ENCODE measurements at regions not wholly inside any gene's neighbourhood (a gene's known extent, or its start where the extent isn't known, plus 50 kb on each side); places are given as distances from the start of the nearest gene placed in this dataset.

DNA sequence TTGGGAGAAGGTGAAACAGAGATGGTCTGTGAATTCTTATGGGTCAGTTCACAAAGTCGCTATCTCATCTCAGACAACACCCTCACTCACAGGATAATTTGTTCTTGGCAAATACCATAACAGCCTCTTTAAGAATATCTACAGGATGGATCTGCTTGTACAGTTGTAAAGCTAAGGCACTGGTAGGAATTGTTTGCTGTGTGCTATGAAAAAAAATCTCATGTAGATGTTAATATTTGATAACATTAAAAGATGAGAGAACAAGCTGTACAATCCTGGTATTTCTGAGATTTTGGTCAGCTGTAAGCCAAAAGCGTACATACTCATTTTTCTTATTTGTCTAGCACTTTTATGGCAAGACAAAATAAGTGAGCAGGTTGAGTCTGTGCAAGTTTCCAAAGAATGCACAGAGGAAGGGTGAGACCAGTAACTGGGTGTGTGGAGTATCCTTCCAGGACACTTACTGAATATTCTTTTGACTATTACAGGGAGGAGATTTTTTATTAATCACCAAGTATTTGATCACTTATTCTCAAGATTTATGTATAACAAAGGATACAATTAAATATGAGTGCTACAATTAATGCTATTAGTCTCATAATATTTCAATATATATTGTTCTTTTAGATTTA lies 814.5 kb upstream of the MIR17HG start:
- H3K27me3 Mint-ChIP-seq (ENCODE audit: low read depth, poor library complexity): no peaks in the 10 kb centered on the region
- TF ChIP-seq, protein P1, sequence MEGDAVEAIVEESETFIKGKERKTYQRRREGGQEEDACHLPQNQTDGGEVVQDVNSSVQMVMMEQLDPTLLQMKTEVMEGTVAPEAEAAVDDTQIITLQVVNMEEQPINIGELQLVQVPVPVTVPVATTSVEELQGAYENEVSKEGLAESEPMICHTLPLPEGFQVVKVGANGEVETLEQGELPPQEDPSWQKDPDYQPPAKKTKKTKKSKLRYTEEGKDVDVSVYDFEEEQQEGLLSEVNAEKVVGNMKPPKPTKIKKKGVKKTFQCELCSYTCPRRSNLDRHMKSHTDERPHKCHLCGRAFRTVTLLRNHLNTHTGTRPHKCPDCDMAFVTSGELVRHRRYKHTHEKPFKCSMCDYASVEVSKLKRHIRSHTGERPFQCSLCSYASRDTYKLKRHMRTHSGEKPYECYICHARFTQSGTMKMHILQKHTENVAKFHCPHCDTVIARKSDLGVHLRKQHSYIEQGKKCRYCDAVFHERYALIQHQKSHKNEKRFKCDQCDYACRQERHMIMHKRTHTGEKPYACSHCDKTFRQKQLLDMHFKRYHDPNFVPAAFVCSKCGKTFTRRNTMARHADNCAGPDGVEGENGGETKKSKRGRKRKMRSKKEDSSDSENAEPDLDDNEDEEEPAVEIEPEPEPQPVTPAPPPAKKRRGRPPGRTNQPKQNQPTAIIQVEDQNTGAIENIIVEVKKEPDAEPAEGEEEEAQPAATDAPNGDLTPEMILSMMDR (IDR thresholded peaks at IDR 0.05): no peak
- no peak for DNase-seq
- no peaks in the 10 kb centered on the region for H3K36me3 Mint-ChIP-seq (ENCODE audit: low read depth)
- H3K9me3 Mint-ChIP-seq: no peaks in the 10 kb centered on the region
- H3K4me3 Mint-ChIP-seq: no peak overlapping the region
- H3K27ac Mint-ChIP-seq: no peak overlapping the region
- H3K4me1 Mint-ChIP-seq: peaks cover 5% of the 10 kb centered on the region

DNA sequence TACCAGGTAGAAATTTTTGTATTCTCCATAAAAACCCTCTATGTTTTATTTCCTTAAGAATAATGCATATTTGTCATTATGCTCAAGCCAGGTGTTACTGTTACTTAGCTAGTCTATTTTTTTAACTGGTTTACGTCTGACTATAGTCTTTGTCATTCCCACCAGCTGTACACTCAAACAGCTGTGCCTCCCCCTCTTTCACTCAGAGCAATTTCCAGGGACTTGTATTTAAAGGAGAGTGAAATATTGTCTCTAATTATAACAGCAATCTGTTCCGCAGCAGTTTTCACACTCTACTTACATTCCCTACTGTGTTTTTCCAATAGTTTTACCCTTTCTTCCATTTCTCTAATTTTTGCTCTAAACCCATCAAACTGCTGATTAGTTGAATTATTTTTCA lies 813.6 kb upstream of the MIR17HG start:
- H3K9me3 Mint-ChIP-seq: peaks cover 4% of the 10 kb centered on the region
- peaks cover 5% of the 10 kb centered on the region for H3K4me1 Mint-ChIP-seq
- no peak for DNase-seq
- no peaks in the 10 kb centered on the region for H3K36me3 Mint-ChIP-seq (ENCODE audit: low read depth)
- no peaks in the 10 kb centered on the region for H3K27me3 Mint-ChIP-seq (ENCODE audit: low read depth, poor library complexity)
- TF ChIP-seq, protein P1 (IDR thresholded peaks at IDR 0.05): no peak
- H3K4me3 Mint-ChIP-seq: no peak overlapping the region
- no peak overlapping the region for H3K27ac Mint-ChIP-seq

DNA sequence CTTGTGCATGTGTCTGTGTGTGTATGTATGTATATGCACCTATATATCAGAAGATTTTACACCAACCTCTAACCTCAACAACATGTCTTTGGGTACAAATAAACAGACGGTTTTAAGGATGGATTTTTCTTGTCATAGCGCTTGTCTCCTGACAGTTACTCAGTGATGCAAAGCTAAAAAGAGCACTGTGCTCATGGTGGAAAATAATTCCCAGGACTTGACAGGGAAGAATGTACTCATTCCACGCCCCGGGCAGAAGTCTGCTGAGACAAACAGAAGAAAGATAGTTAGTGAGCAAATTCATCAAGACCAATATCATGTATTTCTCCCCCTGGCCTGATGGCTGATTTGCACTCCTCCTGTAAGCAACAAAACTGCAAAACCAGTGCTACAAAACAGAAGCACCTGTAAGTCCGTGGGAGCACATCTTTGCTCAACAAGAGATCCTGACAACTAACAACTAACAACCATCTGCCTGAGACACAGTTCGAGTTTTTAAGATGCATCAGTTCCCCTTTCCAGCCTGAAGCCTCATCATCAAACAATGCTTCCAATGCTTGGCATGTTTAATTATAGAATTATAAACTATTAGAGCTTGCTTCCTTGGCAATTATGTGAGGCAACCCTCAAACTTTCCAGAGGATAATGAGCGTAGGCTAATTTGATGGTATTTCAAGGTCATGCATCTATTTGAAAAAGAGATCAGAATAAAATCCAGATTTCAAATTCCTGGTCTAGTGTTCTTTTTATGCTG lies 812.7 kb upstream of the MIR17HG start:
- no peaks in the 10 kb centered on the region for H3K27me3 Mint-ChIP-seq (ENCODE audit: low read depth, poor library complexity)
- no peak for DNase-seq
- peaks cover 5% of the 10 kb centered on the region for H3K4me1 Mint-ChIP-seq
- peaks cover 4% of the 10 kb centered on the region for H3K9me3 Mint-ChIP-seq
- TF ChIP-seq, protein P1 (IDR thresholded peaks at IDR 0.05): no peak
- H3K36me3 Mint-ChIP-seq (ENCODE audit: low read depth): no peaks in the 10 kb centered on the region
- H3K27ac Mint-ChIP-seq: peak overlapping the region; percentile 50
- no peak overlapping the region for H3K4me3 Mint-ChIP-seq

DNA sequence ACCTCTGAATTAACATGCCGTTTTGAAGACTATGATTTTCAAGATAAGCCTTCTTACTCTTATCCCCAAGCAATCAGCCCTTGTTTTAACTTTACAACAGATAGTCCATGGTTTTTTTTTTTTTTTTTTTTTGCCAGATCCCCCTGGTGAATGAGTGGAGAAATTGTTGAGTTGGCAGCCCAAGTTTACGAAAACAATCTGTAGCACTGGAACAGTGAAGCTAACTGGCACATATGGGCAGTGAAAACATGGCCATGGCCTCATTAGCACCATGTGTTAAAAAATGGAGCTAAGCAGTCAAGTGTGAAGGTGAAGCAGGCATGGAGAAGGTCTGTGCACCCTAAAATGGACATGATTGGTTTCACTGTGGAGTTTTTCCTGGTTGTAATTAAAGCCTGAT lies 812.1 kb upstream of the MIR17HG start:
- H3K4me1 Mint-ChIP-seq: peaks cover 5% of the 10 kb centered on the region
- no peaks in the 10 kb centered on the region for H3K27me3 Mint-ChIP-seq (ENCODE audit: low read depth, poor library complexity)
- no peak for DNase-seq
- no peaks in the 10 kb centered on the region for H3K36me3 Mint-ChIP-seq (ENCODE audit: low read depth)
- TF ChIP-seq, protein P1 (IDR thresholded peaks at IDR 0.05): no peak
- peaks cover 4% of the 10 kb centered on the region for H3K9me3 Mint-ChIP-seq
- H3K27ac Mint-ChIP-seq: no peak overlapping the region
- H3K4me3 Mint-ChIP-seq: no peak overlapping the region

DNA sequence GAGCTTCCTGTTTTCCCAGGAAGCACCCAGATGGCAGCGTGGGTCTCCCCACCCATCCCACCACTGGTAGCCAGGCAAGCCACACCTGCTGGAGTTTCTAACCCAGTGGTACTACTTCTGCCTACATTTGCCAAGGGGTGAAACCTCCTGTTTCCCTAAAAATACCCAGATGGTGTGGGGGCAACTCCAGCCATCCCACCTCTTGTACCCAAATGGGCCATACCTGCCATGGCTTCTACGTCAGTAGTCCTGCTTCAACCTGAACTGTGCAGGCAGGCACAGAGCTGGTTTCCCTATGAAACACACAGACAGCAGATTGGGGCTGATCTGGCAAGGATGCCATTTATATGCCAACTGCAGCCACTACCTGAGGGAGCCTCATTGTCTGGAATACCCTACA lies 809.4 kb upstream of the MIR17HG start:
- H3K27ac Mint-ChIP-seq: no peak overlapping the region
- H3K4me3 Mint-ChIP-seq: no peak overlapping the region
- peaks cover 5% of the 10 kb centered on the region for H3K4me1 Mint-ChIP-seq
- DNase-seq: no peak
- H3K9me3 Mint-ChIP-seq: peaks cover 4% of the 10 kb centered on the region
- H3K36me3 Mint-ChIP-seq (ENCODE audit: low read depth): no peaks in the 10 kb centered on the region
- TF ChIP-seq, protein P1 (IDR thresholded peaks at IDR 0.05): no peak
- H3K27me3 Mint-ChIP-seq (ENCODE audit: low read depth, poor library complexity): no peaks in the 10 kb centered on the region

DNA sequence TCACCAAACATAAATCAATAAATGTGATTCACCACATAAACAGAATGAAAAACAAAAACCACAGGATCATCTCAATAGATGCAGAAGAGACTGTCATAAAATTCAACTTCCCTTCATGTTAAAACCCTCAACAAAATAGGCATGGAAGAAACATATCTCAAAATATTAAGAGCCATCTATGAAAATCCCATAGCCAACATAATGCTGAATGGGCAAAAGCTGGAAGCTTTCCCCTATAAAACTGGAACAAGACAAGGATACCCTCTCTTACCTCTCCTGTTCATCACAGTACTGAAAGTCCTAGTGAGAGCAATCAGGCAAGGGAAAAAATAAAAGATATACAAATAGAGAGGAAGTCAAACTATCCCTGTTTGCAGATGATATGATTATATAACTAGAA lies 806.1 kb upstream of the MIR17HG start:
- TF ChIP-seq, protein P1 (IDR thresholded peaks at IDR 0.05): no peak
- H3K4me1 Mint-ChIP-seq: no peaks in the 10 kb centered on the region

More for the DNA sequence above, 806.1 kb upstream of the MIR17HG start:
- peaks cover 9% of the 10 kb centered on the region for H3K9me3 Mint-ChIP-seq
- H3K27me3 Mint-ChIP-seq (ENCODE audit: low read depth, poor library complexity): no peaks in the 10 kb centered on the region
- H3K4me3 Mint-ChIP-seq: no peak overlapping the region
- no peak for DNase-seq
- H3K27ac Mint-ChIP-seq: no peak overlapping the region
- peaks cover 3% of the 10 kb centered on the region for H3K36me3 Mint-ChIP-seq (ENCODE audit: low read depth)
